Psoas muscle (tissue), 7 donors: ENCODE measurements at regions not wholly inside any gene's neighbourhood (a gene's known extent, or its start where the extent isn't known, plus 50 kb on each side); places are given as distances from the start of the nearest gene placed in this dataset.

Source experiments
- ATAC-seq, 4 donors: fragments of 200-7000 bp; cut with Tn5 transposase; one replicate each; pipeline ENCODE4 v1.9.1; 2020; ENCODE audit warnings: moderate library complexity in 3 of 4, mild to moderate bottlenecking in 2 of 4
- DNase-seq, 2 donors: peaks; one replicate each; pipeline ENCODE4 v3.0.0-alpha.2; 2020
- H3K27ac ChIP-seq: fragments of 200-600 bp; one replicate; pipeline ENCODE4 v1.8.0; 2022
- H3K27me3 ChIP-seq, 3 donors: fragments of 200-600 bp in 1 of 3; one replicate each; pipeline versions ENCODE4 v1.6.1 to v1.8.0; 2013 to 2022; ENCODE audit warnings: low read length in 2 of 3, mild to moderate bottlenecking in 2 of 3, moderate library complexity in 1 of 3; ENCODE audit not compliant: insufficient read depth in 3 of 3
- H3K36me3 ChIP-seq, 2 donors: fragments of 200-600 bp in 1 of 2; one replicate each; pipeline versions ENCODE4 v1.6.1 to v1.8.0; 2013 to 2022; ENCODE audit warnings: low read depth in 1 of 2, mild to moderate bottlenecking in 1 of 2, moderate library complexity in 1 of 2; ENCODE audit not compliant: insufficient read depth in 1 of 2
- H3K4me1 ChIP-seq: fragments of 200-600 bp; one replicate; pipeline ENCODE4 v1.8.0; 2022
- H3K4me3 ChIP-seq: fragments of 200-600 bp; one replicate; pipeline ENCODE4 v1.8.0; 2022; ENCODE audit warnings: mild to moderate bottlenecking
- H3K9me3 ChIP-seq: fragments of 200-600 bp; one replicate; pipeline ENCODE4 v1.8.0; 2022
- WGBS, 3 donors: extraction: QIAGEN DNeasy Blood & Tissue Kit; methylation state at CpG; one replicate each; pipeline versions ENCODE4 v1.1.6 to v1.1.7; 2013; 5-methylcytosine and 5-hydroxymethylcytosine counted together
- intact Hi-C, 2 donors: fragments of 100-400 bp; cut with DNase I; formaldehyde crosslinking; loops; one replicate each; pipeline versions ENCODE4 v1.11.0 to v1.14.2; 2022
- TF ChIP-seq, protein P1 (sequence below): fragments of 200-600 bp; IDR thresholded peaks from one replicate; pipeline ENCODE4 v1.8.0; 2022; ENCODE audit warnings: antibody characterized with exemption
- donor health status: healthy with polysubstance abuse.
- donor health status: DM: no; HTN: no; CAD: no; lungs with moderate emphysema.
- donor health status: Bipolar disorder and iron deficiency.
- donor health status: healthy.
- donor health status: DM: yes; HTN: yes; CAD: no.
- donor health status: DM: no; HTN: no; CAD: no.
- donor health status: DM: yes; HTN: yes; CAD: no.

DNA sequence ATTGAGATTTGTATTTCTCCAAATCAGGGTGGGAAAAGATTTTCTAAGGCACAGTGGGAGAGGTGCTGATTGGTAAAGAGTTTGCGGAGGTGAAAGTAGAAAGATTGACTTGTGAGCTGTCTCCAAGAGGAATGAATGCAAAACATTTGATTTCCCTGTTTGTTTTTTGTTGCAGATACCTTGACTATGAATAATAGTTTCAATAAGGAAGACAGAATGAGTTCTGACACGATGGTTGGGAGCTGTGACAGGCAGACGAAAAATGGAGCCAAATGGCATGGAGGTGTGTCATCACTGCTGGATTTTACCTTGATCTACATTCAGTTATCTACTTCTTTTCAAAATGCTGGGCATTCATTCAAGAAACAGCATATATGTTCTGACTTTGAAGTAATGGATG, 145.1 kb downstream of the NFKBIZ start:
- no peak for DNase-seq
- Histone ChIP-seq H3K27ac (no peak overlapping the region), H3K4me1 (no peaks in the 10 kb centered on the region), H3K27me3 (no peaks in the 10 kb centered on the region), H3K9me3 (no peaks in the 10 kb centered on the region), H3K36me3 (no peaks in the 10 kb centered on the region), H3K4me3 (no peak overlapping the region)
- TF ChIP-seq, protein P1, sequence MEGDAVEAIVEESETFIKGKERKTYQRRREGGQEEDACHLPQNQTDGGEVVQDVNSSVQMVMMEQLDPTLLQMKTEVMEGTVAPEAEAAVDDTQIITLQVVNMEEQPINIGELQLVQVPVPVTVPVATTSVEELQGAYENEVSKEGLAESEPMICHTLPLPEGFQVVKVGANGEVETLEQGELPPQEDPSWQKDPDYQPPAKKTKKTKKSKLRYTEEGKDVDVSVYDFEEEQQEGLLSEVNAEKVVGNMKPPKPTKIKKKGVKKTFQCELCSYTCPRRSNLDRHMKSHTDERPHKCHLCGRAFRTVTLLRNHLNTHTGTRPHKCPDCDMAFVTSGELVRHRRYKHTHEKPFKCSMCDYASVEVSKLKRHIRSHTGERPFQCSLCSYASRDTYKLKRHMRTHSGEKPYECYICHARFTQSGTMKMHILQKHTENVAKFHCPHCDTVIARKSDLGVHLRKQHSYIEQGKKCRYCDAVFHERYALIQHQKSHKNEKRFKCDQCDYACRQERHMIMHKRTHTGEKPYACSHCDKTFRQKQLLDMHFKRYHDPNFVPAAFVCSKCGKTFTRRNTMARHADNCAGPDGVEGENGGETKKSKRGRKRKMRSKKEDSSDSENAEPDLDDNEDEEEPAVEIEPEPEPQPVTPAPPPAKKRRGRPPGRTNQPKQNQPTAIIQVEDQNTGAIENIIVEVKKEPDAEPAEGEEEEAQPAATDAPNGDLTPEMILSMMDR: no peak
- intact Hi-C loops: no loop called here
- no peak for ATAC-seq
- WGBS, 3 donors: 67 to 84% (median 83%) methylated on average over 3 of the region's 3 CpGs

DNA sequence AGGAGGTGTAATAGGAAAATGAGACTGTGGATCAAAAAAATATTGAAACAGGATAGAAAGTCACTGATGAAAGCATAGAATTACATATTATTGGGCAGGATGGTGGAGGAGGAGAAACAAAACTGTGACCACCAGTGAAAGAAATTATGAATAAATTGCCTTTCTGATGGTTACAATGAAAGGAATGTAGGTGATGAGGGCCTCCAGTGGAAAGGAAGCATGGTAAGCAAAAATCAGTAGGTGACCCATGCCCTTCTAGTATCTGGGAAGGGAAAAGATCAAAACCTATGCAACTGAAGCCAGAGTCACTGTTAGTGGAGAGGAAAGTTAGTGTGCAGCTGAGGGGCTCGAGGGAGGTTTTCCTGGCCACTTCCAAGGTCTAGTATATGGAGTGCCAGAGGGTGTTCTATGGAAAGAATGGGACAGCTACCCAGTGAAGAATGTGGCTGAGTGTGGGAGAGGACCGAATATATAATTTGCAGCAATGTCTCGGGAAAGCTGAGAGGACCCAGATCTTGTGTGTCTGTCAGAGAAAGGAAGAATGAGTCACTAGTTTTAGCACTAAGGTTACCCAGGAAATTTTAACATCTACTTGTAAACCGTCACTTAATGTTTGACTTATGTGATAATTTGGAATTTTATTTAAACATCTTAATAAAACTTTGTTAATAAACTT, 146.2 kb downstream of the NFKBIZ start:
- Histone ChIP-seq H3K4me1 (no peaks in the 10 kb centered on the region), H3K27ac (no peak overlapping the region), H3K36me3 (no peaks in the 10 kb centered on the region), H3K9me3 (no peaks in the 10 kb centered on the region), H3K4me3 (no peak overlapping the region), H3K27me3 (no peaks in the 10 kb centered on the region)
- intact Hi-C loops: no loop called here
- ATAC-seq: no peak
- DNase-seq: no peak
- WGBS, 3 donors: 61 to 88% (median 66%) methylated on average over 4 of the region's 4 CpGs
- TF ChIP-seq, protein P1: no peak

DNA sequence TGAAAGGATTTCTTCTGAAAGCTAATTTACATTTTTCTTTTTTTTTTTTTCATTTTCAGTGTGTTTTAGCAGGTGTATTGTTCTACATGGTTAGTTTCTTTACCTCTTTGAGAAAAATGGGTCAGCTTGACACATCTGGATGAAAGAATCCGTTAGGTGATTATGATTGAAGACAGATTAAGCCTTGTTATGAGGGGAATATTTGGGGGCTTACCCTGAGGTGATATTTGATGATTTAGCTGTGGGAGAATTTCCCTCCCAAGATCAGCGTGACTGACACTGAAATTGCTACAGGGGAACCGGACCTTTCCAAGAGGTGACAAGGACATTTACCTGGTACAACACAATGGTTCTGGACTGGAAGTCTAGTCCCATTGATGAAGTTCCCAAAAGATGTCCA, 147.5 kb downstream of the NFKBIZ start:
- TF ChIP-seq, protein P1: no peak
- Histone ChIP-seq H3K4me1 (no peaks in the 10 kb centered on the region), H3K27me3 (no peaks in the 10 kb centered on the region), H3K27ac (no peak overlapping the region), H3K4me3 (no peak overlapping the region), H3K9me3 (no peaks in the 10 kb centered on the region), H3K36me3 (no peaks in the 10 kb centered on the region)
- DNase-seq (no peak), ATAC-seq (no peak)
- intact Hi-C loops: no loop called here
- 90 to 94% (median 91%) methylated on average over 3 of the region's 3 CpGs for WGBS, 3 donors

DNA sequence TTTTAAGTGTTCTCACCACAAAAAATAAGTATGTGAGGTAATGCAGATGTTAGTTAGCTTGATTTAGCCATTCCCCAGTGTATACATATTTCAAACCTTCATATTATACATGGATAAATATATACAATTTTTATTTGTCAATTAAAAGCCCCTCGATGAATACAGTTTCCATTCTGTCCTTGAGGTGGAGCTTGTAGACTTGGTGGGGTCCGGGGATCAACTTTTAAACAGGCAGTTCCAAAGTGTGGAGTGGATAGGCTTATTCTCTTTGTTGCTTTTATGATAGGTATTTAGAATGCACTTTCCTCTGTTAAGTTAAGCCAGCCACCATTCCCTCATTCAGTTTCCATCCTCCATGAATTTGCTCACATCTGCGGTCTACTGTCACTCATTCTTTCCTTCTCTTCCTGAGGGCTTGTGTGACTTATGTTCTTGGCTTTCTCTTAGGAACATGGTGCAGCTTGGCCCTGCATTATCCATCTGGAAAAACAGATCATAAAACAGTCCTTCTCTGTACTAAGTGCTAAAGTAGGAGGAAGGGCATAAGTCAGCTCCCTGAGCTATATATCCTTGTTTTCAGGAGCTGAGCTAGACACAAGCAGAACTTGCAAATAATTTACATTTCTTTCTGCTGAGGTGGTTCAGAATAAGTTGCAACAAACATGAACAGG, 149.1 kb downstream of the NFKBIZ start:
- Histone ChIP-seq H3K27me3 (no peaks in the 10 kb centered on the region), H3K27ac (no peak overlapping the region), H3K4me1 (no peaks in the 10 kb centered on the region), H3K9me3 (no peaks in the 10 kb centered on the region), H3K4me3 (no peak overlapping the region), H3K36me3 (no peaks in the 10 kb centered on the region)
- DNase-seq: no peak
- ATAC-seq: no peak
- WGBS, 3 donors: 61 to 81% (median 76%) methylated on average over 3 of the region's 3 CpGs
- TF ChIP-seq, protein P1: no peak
- intact Hi-C loops: no loop called here
